HepG2 (cell line): ENCODE measurements at regions not wholly inside any gene's neighbourhood (a gene's known extent, or its start where the extent isn't known, plus 50 kb on each side); places are given as distances from the start of the nearest gene placed in this dataset.

ENCODE experiments used
- ATAC-seq: fragments of 200-7000 bp; cut with Tn5 transposase; 3 replicates; pipeline ENCODE4 v1.9.1; 2020; ENCODE audit warnings: mild to moderate bottlenecking, moderate library complexity
- BruUV-seq: library from RNA; stranded (reverse); fragments of 400-500 nt; replicated peaks from 2 replicates; lab custom pipeline; 2021; lab: Mats Ljungman, UMichigan
- CTCF ChIA-PET: fragments of 300-600 bp; formaldehyde crosslinking; extraction: SDS; loops from one replicate; lab custom pipeline; 2021; ENCODE audit warnings: low total read pairs, inconsistent platforms, low intra/inter-chr PET ratio; lab: Yijun Ruan, JAX
- POLR2A ChIA-PET: fragments of 350-600 bp; sonication (Branson Sonifier 250); formaldehyde crosslinking; loops from one replicate; lab custom pipeline; 2020; ENCODE audit warnings: antibody characterized with exemption, inconsistent platforms; lab: Yijun Ruan, JAX
- DNase-seq: peaks from one replicate; pipeline ENCODE4 v3.0.0-alpha.2; 2015; ENCODE audit warnings: low spot score
- FAIRE-seq: peaks from 3 replicates; lab custom pipeline; 2011; peaks lifted over from hg19 to GRCh38; lab: Jason Lieb, UNC
- H2AFZ ChIP-seq: one replicate; pipeline ENCODE4 v1.6.1; 2011; ENCODE audit warnings: low read length, inconsistent platforms
- H3K27ac ChIP-seq: fragments of 300-600 bp; 3 replicates; pipeline ENCODE4 v1.8.0; 2011; ENCODE audit warnings: mixed run types, mild to moderate bottlenecking, mixed read lengths, low read length, inconsistent platforms; ENCODE audit not compliant: insufficient read depth; ENCODE audit errors: extremely low read length
- H3K27me3 ChIP-seq, 2 experiments: fragments of 200-600 bp in 1 of 2; 2 replicates in 1 of 2; 3 replicates in 1 of 2; pipeline versions ENCODE4 v1.6.0 to v1.8.0; 2011; ENCODE audit warnings: low read length in 2 of 2, mild to moderate bottlenecking in 2 of 2, moderate library complexity in 2 of 2, inconsistent platforms in 1 of 2; ENCODE audit not compliant: insufficient read depth in 2 of 2, control insufficient read depth in 1 of 2
- H3K36me3 ChIP-seq, 2 experiments: fragments of 200-600 bp in 1 of 2; replicated peaks in 1 of 2; 2 replicates in 1 of 2; 3 replicates in 1 of 2; pipeline versions ENCODE4 v1.5.1 to v1.8.0; 2011; ENCODE audit warnings: low read length in 2 of 2, inconsistent platforms in 1 of 2; ENCODE audit not compliant: insufficient read depth in 2 of 2, control insufficient read depth in 1 of 2
- H3K4me1 ChIP-seq: 2 replicates; pipeline ENCODE4 v1.5.1; 2012; ENCODE audit warnings: low read length, inconsistent platforms; ENCODE audit not compliant: insufficient read depth
- H3K4me2 ChIP-seq: 2 replicates; pipeline ENCODE4 v1.6.0; 2011; ENCODE audit warnings: low read depth, low read length, inconsistent platforms
- H3K4me3 ChIP-seq, 3 experiments: fragments of 200-600 bp in 1 of 3; sonication (generic), shearing (Covaris generic) in 1 of 3; replicated peaks in 1 of 3; 2 replicates each; pipeline ENCODE4 v1.5.1; 2011 to 2016; ENCODE audit warnings: low read length in 3 of 3, inconsistent platforms in 2 of 3, low read depth in 2 of 3, mild to moderate bottlenecking in 2 of 3, control low read depth in 1 of 3, mixed read lengths in 1 of 3; ENCODE audit not compliant: insufficient read depth in 1 of 3
- H3K79me2 ChIP-seq: one replicate; pipeline ENCODE4 v1.6.1; 2011; ENCODE audit warnings: low read length, inconsistent platforms; ENCODE audit not compliant: insufficient read depth
- H3K9ac ChIP-seq: 2 replicates; pipeline ENCODE4 v1.6.0; 2011; ENCODE audit warnings: mild to moderate bottlenecking, low read depth, low read length, inconsistent platforms; ENCODE audit not compliant: insufficient read depth
- H3K9me3 ChIP-seq: 2 replicates; pipeline ENCODE4 v1.5.1; 2012; ENCODE audit warnings: mild to moderate bottlenecking, low read length
- H4K20me1 ChIP-seq: 2 replicates; pipeline ENCODE4 v1.6.0; 2011; ENCODE audit warnings: inconsistent platforms, mild to moderate bottlenecking, low read length, moderate library complexity; ENCODE audit not compliant: insufficient read depth
- ATF1 ChIP-seq: IDR thresholded peaks from 2 replicates; pipeline ENCODE4 v1.6.1; 2016; ENCODE audit warnings: mild to moderate bottlenecking, control low read depth
- ETV5 ChIP-seq: IDR thresholded peaks from 2 replicates; pipeline ENCODE4 v1.6.1; 2018; ENCODE audit warnings: missing biosample characterization, missing genetic modification reagents, inconsistent platforms, borderline replicate concordance
- FOSL1 ChIP-seq: sonication (generic); formaldehyde crosslinking; IDR thresholded peaks from 2 replicates; pipeline ENCODE4 v1.9.0; 2021; ENCODE audit warnings: missing genetic modification reagents, borderline replicate concordance
- FOSL2 ChIP-seq: sonication (generic); formaldehyde crosslinking; IDR thresholded peaks from 2 replicates; pipeline ENCODE4 v1.4.0; 2020; ENCODE audit warnings: missing genetic modification reagents
- FOXA3 ChIP-seq: IDR thresholded peaks from 2 replicates; pipeline ENCODE4 v1.6.1; 2016; ENCODE audit warnings: missing genetic modification reagents, missing compliant biosample characterization
- FOXP1 ChIP-seq, 2 experiments: fragments of 450-650 bp in 1 of 2; IDR thresholded peaks; 2 replicates each; pipeline ENCODE4 v1.6.1; 2017 to 2018; ENCODE audit warnings: antibody characterized with exemption in 1 of 2
- SALL1 ChIP-seq: sonication (generic); formaldehyde crosslinking; IDR thresholded peaks from 2 replicates; pipeline ENCODE4 v1.8.0; 2022; ENCODE audit warnings: mild to moderate bottlenecking, missing genetic modification reagents
- TEAD3 ChIP-seq: optimal IDR thresholded peaks from 2 replicates; pipeline ENCODE3; 2016; ENCODE audit warnings: borderline replicate concordance
- YEATS2 ChIP-seq: sonication (generic); formaldehyde crosslinking; IDR thresholded peaks from 2 replicates; pipeline ENCODE4 v1.4.0; 2020; ENCODE audit warnings: missing genetic modification reagents, borderline replicate concordance
- ZNF350 ChIP-seq: sonication (generic); formaldehyde crosslinking; IDR thresholded peaks from 2 replicates; pipeline ENCODE4 v1.4.0; 2020; ENCODE audit warnings: mild to moderate bottlenecking, low read depth, missing genetic modification reagents, borderline replicate concordance
- WGBS: methylation state at CpG from one replicate; pipeline ENCODE4 v1.1.6; 2017; ENCODE audit warnings: low lambda C conversion rate; 5-methylcytosine and 5-hydroxymethylcytosine counted together
- in situ Hi-C: cut with HindIII; loops from 2 replicates; pipeline ENCODE4 v1.10.0; 2017; ENCODE audit warnings: low pct_unique_long_range_greater_than_20kb; ENCODE audit not compliant: extremely low pct_ligation_motif_present
- intact Hi-C: fragments of 100-400 bp; cut with micrococcal nuclease; formaldehyde crosslinking; loops from one replicate; pipeline ENCODE4 v1.10.0; 2022; ENCODE audit not compliant: unreplicated experiment

- peak; percentile 25 for TF ChIP-seq TEAD3 (CRISPR knock-in tag)
- no peak for TF ChIP-seq ZNF350 (CRISPR knock-in tag)
- peak; percentile 84 for TF ChIP-seq FOSL1
- TF ChIP-seq FOXA3 (CRISPR knock-in tag) = peak; percentile 26; the same call in 1 of the 2 replicates
- TF ChIP-seq FOXP1 (IDR thresholded peaks at IDR 0.05) = no peak
- peak; percentile 45; the same call in 1 of the 2 replicates for TF ChIP-seq FOXP1 (CRISPR knock-in tag; IDR thresholded peaks at IDR 0.05)
- TF ChIP-seq SALL1 (CRISPR knock-in tag) = peak; percentile 40; the same call in 1 of the 2 replicates
- TF ChIP-seq ETV5 (CRISPR knock-in tag) = peak; percentile 51; the same call in 1 of the 2 replicates
- TF ChIP-seq ATF1 = 0 out of 2 replicates have a peak, but pooled peaks have one; percentile 19
- TF ChIP-seq YEATS2 = peak; percentile 59; the same call in 1 of the 2 replicates
These were observed 426.7 kb upstream of the MAF start (continued) for GRCh38 chr16:80027007-80027965.

DNA sequence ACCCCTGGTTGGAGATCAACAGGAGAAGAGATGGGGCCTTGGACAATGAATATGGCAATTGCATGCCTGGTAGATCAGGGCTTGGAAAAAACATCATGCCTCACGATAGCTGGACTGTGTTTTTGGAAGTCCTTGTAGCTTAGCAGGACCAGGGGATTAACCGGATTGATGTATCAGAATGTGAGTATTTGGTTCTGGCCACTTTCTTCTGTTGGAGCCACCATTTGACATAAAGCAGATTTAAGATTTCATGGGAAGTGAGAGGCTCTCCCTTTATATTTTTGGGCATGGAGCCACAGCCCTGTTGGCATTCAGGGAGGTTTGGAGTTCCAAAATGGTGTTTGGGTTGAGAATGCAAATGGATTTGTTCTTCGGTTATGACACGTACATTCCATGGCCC is 424.7 kb upstream of the MAF start:
- H3K9ac ChIP-seq = no peak overlapping the region
- no peaks in the 10 kb centered on the region for H4K20me1 ChIP-seq
- no peak overlapping the region for H3K27ac ChIP-seq
- in situ Hi-C loops = no loop called here
- H3K9me3 ChIP-seq = no peaks in the 10 kb centered on the region
- H3K4me2 ChIP-seq = no peak overlapping the region
- no peaks in the 10 kb centered on the region for H3K27me3 ChIP-seq
- TF ChIP-seq FOSL2 = no peak
- ATAC-seq = no peak
- POLR2A ChIA-PET = no interaction called here
- CTCF ChIA-PET = no interaction called here
- H3K79me2 ChIP-seq = no peaks in the 10 kb centered on the region
- H2AFZ ChIP-seq = no peak overlapping the region
- no peak overlapping the region for H3K4me3 ChIP-seq
- no peak for FAIRE-seq
- no peak for DNase-seq
- 73% methylated on average over 4 of the region's 4 CpGs for WGBS
- intact Hi-C loops = no loop called here
- peaks cover 6% of the 10 kb centered on the region; the same call in 1 of the 2 replicates for H3K4me1 ChIP-seq
- no TSS peak for BruUV-seq
- no peaks in the 10 kb centered on the region for H3K36me3 ChIP-seq
